ENCODE measurements at regions not wholly inside any gene's neighbourhood (a gene's known extent, or its start where the extent isn't known, plus 50 kb on each side); places are given as distances from the start of the nearest gene placed in this dataset.
A peak's percentile ranks its signal among the peaks of the same experiment; 100 is the strongest.

GRCh38 chr10:21281765-21282484 is 243.6 kb downstream of the SKIDA1 start (continued):
- no peak for TF ChIP-seq CBX5 (IDR thresholded peaks at IDR 0.05; ENCODE audit: low read depth, low read length)
- TF ChIP-seq RFX5 (IDR thresholded peaks at IDR 0.05; ENCODE audit: borderline replicate concordance, low read depth, low read length): no peak
- no peak for TF ChIP-seq CTCF (IDR thresholded peaks at IDR 0.05; ENCODE audit: control extremely low read depth in 1 of 3, insufficient read depth in 1 of 3, low read depth in 1 of 3, low read length in 3 of 3)
- TF ChIP-seq TAF7 (optimal IDR thresholded peaks at IDR 0.05; ENCODE audit: borderline replicate concordance, low read depth, low read length): peak; percentile 14
- TF ChIP-seq BRCA1 (IDR thresholded peaks at IDR 0.05; ENCODE audit: low read depth, low read length): no peak
- no peak for TF ChIP-seq PHF8 (conservative IDR thresholded peaks at IDR 0.05; ENCODE audit: low read depth, low read length)
- peak; percentile 55 for TF ChIP-seq ASH2L (IDR thresholded peaks at IDR 0.05; ENCODE audit: low read length)
- peak; percentile 89 to 92 for TF ChIP-seq SIN3A (conservative IDR thresholded peaks at IDR 0.05 in 1 of 2, IDR thresholded peaks at IDR 0.05 in 1 of 2; ENCODE audit: low read depth in 1 of 2, low read length in 2 of 2)
- no peak for TF ChIP-seq SUZ12 (IDR thresholded peaks at IDR 0.05; ENCODE audit: low read length)
- no peak for TF ChIP-seq RNF2 (IDR thresholded peaks at IDR 0.05; ENCODE audit: borderline replicate concordance, low read depth, low read length, missing control alignments, poor library complexity, severe bottlenecking)
- TF ChIP-seq KDM4A (IDR thresholded peaks at IDR 0.05; ENCODE audit: low read depth, low read length, severe bottlenecking): no peak
- TF ChIP-seq YY1 (IDR thresholded peaks at IDR 0.05; ENCODE audit: low read depth, low read length): peak; percentile 60; the same call in 1 of the 2 replicates
- 0 out of 2 replicates have a peak, but pooled peaks have one; percentile 50 for TF ChIP-seq TAF1 (IDR thresholded peaks at IDR 0.05; ENCODE audit: low read depth, low read length)
- TF ChIP-seq SAP30 (IDR thresholded peaks at IDR 0.05; ENCODE audit: insufficient read depth, insufficient replicate concordance, low read length): no peak
